Activated CD4-positive, alpha-beta T cell treated with anti-CD3 and anti-CD28 coated beads, Interleukin-2, amount 50 U/mL, for 24 hours (primary cell): ENCODE measurements at regions not wholly inside any gene's neighbourhood (a gene's known extent, or its start where the extent isn't known, plus 50 kb on each side); places are given as distances from the start of the nearest gene placed in this dataset.

ENCODE experiments used
- DNase-seq, 2 donors: peaks; one replicate each; pipeline ENCODE4 v3.0.0-alpha.2; 2020; ENCODE audit warnings: low read depth in 1 of 2, low spot score in 1 of 2

GRCh38 chr2:36060133-36060532 lies 295.4 kb upstream of the CRIM1 start:
- no peak for DNase-seq

GRCh38 chr2:36059691-36060090 lies 295.9 kb upstream of the CRIM1 start:
- no peak for DNase-seq

DNA sequence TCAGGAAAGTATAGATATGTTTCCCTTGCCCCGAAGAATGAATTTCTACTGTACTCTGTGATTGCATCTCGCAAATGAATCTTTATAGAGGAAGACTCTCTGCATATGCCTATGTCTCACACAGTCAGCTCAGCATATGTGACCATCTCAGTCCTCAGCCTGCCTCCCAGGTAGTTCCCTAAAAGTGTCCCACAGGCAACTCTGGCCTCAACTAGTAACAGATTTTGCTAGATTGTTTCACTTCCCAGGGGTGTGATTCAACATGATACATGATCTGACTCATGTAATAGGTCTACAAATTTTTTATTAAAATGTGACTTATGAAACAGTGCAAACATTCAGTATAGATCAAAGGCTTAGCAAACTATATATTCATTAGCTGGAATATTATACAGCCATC lies 296.6 kb upstream of the CRIM1 start:
- no peak for DNase-seq

- DNase-seq, result no peak
These were observed 297.5 kb upstream of the CRIM1 start for GRCh38 chr2:36058076-36058475.

GRCh38 chr2:36052819-36053218 lies 302.8 kb upstream of the CRIM1 start:
- no peak for DNase-seq

DNA sequence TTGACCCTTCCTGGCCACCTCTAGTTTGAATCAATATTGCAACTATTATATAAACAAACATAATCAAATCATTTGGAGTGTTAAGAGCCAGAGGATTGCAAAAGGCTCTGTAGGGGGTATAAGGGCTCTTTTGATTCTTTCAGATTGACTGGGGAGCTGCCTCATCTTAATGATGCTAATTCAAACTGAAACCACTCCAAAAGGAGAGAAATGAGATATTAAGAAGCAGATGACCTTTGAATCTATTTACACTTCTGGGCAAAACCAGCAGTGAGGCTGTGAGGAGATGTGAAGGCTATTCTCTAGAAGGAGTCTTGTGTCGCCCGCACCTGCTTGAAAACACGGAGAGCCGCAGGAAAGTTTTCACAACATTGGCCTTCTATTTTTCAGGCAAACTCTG lies 311.2 kb upstream of the CRIM1 start:
- no peak for DNase-seq

GRCh38 chr2:36035137-36035536 lies 320.4 kb upstream of the CRIM1 start:
- no peak for DNase-seq

- no peak for DNase-seq
These were observed 323.5 kb upstream of the CRIM1 start for GRCh38 chr2:36032046-36032445.

DNA sequence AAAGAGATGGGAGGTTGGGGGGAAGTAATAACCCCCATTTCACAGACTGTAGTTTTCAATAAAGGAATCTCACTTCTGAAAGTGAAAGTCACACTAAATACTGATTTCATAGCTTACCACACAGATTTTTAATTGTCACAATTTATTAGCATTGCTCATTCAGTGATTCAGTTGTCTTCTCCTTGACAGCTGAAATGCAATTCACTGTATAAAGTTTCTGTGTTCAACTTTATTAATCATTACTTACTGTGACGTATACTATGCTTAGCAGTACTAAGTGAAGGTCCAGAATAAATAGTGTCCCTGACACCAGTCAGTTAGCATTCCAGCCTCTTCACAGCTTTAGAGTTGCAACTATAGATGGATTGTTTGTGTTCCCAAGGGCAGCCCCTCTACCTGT lies 324.1 kb upstream of the CRIM1 start:
- DNase-seq, result no peak

DNA sequence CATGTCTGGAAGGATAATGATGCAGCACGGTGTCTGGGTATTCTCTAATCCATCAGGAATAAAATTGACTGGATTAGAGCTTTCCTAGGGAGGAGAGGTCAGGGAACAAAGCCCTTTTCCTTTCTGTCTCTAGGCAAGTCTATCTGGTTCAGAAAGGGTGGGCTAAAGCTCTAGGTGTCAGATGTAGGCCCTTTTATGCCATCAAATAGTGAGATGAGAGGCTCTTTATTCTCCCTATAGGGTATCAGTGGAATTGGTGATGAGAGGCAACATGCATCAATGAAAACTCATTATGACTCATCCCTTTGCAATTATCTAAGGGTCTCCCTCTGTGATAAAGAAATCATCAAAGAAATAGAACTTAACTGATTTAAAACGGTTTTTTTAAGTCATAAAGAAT lies 328.0 kb upstream of the CRIM1 start:
- DNase-seq, result no peak

DNA sequence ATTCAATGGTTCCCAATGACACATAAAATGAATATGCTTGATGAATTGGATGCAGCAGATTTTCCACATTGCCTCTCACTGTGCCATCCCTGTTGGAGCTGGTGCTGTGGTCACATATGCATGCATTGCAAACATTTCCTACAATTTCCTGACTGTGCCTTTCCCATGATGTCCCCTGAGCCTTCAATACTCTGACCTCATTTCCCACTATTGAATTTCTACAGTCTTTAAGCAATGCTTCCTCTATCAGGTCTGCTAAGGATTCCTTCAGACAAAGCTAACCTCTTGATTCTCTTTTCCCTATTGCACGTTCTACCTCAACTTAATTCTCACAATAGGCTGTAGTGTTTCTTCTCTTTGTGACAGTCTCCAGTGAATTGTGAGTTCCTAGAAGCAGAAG lies 342.5 kb upstream of the CRIM1 start:
- no peak for DNase-seq

DNA sequence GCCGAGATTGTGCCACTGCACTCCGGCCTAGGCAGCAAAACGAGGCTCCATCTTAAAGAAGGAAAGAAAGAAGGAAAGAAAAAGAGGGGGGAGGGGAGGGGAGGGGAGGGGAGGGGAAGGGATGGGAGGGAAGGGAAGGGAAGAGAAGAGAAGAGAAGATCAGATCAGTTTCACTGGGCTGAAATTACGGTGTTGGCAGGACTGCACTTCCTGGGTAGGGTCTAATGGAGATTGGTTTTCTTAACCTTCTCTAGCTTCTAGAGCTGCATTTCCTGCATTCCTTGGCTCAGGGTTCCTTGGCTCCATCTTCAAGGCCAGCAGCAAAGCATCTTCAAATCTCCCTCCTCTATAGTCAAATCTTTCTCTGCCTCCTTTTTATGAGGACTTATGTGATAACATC lies 349.1 kb upstream of the CRIM1 start:
- DNase-seq, result no peak

- DNase-seq, result no peak
These were observed 352.6 kb upstream of the CRIM1 start for GRCh38 chr2:36002941-36003340.

GRCh38 chr2:35997488-35997887 lies 358.1 kb upstream of the CRIM1 start:
- no peak for DNase-seq

DNA sequence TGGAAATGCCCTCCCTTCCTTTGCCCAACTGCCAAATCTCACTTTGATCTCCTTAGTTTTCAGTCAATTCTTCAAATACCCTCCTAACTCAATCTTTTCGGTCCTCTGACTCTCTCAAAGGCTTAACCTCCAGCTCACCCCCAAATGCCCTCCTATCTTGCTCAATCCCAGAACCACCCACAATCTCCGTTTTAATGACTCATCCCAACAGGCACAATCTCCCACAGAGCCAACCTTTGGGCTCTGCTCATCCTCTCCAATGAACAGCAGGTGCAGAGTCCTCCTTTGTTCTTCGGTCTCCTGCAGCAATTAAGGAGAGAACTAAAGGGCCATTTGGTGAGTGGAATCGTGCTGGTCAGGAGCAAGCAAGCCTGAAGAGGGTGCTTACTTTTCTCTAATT lies 366.1 kb upstream of the CRIM1 start:
- DNase-seq, result no peak

DNA sequence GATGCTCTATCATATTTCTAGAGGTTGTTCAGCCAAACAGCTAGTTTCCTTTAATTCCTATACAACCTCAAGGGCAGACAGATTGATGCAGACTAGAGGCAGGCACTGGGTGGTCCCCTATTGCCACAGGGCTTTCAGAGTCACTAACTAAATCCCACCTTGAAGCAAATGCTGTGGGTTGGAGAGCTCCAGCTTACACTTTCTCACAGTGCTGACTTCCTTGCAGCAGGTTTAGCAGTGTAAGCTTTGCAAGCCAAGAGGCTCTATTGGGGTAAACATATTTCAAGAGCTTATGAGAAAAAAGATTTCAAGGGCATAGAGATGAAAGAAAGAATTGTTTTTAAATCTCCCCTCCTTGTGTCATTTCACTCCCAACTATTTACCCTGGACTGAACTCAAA lies 366.5 kb upstream of the CRIM1 start:
- no peak for DNase-seq

DNA sequence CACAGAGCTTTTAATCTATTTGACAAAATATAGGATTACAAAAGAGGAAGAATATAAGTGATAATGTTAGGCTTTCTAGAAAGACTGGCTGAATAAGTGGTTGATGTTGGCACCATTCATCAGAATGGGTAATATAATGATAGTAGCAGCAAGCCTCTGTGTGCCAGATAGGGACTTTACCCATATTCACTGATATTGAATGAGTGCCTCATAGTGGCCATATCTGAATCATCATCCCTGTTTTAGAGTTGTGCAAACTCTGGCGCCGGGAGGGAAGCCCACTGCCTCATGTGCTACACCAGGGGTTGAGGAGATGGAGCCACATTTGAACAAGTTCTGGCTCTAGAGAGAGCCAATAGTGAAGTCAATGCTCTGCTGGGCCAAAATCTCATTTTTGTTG lies 368.7 kb upstream of the CRIM1 start:
- DNase-seq, result no peak

- DNase-seq, result no peak
These were observed 377.4 kb upstream of the CRIM1 start for GRCh38 chr2:35978218-35978617.

DNA sequence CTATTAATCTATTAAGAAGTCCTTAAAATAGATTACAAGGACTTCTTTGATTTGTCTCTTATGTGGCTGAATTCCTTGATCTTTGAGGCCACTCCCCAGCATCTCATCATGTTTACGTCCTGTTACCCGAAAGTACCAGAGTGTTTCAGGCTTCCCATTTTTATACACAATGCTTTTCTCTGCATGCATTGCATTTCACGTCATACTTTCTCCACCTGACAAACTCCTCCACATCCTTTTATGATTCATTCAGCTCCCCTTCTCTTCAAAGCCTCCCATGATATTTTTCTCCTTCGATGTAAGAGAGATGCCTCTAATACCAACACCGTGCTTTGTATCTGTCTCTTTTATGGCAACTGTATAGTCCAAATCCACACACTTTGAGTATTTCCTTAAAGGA lies 379.0 kb upstream of the CRIM1 start:
- DNase-seq, result no peak

GRCh38 chr2:35973737-35974132 lies 381.8 kb upstream of the CRIM1 start:
- no peak for DNase-seq

GRCh38 chr2:35973132-35973736 lies 382.3 kb upstream of the CRIM1 start:
- no peak for DNase-seq

GRCh38 chr2:35963824-35964223 lies 391.8 kb upstream of the CRIM1 start:
- no peak for DNase-seq

- no peak for DNase-seq
These were observed 392.2 kb upstream of the CRIM1 start for GRCh38 chr2:35963357-35963756.

- DNase-seq, result no peak
These were observed 392.9 kb upstream of the CRIM1 start for GRCh38 chr2:35962585-35963146.
